Adipose tissue (tissue), 3 donors: ENCODE measurements at regions not wholly inside any gene's neighbourhood (a gene's known extent, or its start where the extent isn't known, plus 50 kb on each side); places are given as distances from the start of the nearest gene placed in this dataset.

Experiments
- H3K27ac ChIP-seq: one replicate; pipeline ENCODE4 v1.5.1; 2013; ENCODE audit warnings: low read depth, low read length
- WGBS, 3 donors: extraction: QIAGEN DNeasy Blood & Tissue Kit; methylation state at CpG; one replicate each; pipeline ENCODE4 v1.1.7; 2013; 5-methylcytosine and 5-hydroxymethylcytosine counted together
- donor health status: healthy with polysubstance abuse.
- donor health status: Bipolar disorder and iron deficiency.
- donor health status: healthy.

GRCh38 chr2:101566632-101567228 lies 91.8 kb upstream of the RFX8 start:
- H3K27ac ChIP-seq = no peak overlapping the region
- 34 to 88% (median 87%) methylated on average over 6 of the region's 6 CpGs for WGBS, 3 donors

- no peak overlapping the region for H3K27ac ChIP-seq
- WGBS, 3 donors = 93 to 97% (median 96%) methylated on average over 4 of the region's 4 CpGs
Observed at GRCh38 chr2:101563849-101564248, 88.9 kb upstream of the RFX8 start.

GRCh38 chr2:101560780-101561315 lies 85.9 kb upstream of the RFX8 start:
- H3K27ac ChIP-seq = no peak overlapping the region

GRCh38 chr2:101559551-101559950 lies 84.6 kb upstream of the RFX8 start:
- H3K27ac ChIP-seq = no peak overlapping the region
- WGBS, 3 donors = 61 to 86% (median 69%) methylated on average over 7 of the region's 7 CpGs

More at GRCh38 chr2:101560780-101561315, 85.9 kb upstream of the RFX8 start:
- 85 to 94% (median 89%) methylated on average over 6 of the region's 6 CpGs for WGBS, 3 donors

- H3K27ac ChIP-seq = no peak overlapping the region
- WGBS, 3 donors = 34 to 59% (median 46%) methylated on average over 9 of the region's 9 CpGs
Observed at GRCh38 chr2:101558740-101559525, 84.0 kb upstream of the RFX8 start.

GRCh38 chr2:101556033-101556459 lies 81.1 kb upstream of the RFX8 start:
- 76 to 83% (median 82%) methylated on average over 7 of the region's 7 CpGs for WGBS, 3 donors
- H3K27ac ChIP-seq = no peak overlapping the region

- WGBS, 3 donors = 44 to 77% (median 44%) methylated on average over 5 of the region's 5 CpGs
- no peak overlapping the region for H3K27ac ChIP-seq
Observed at GRCh38 chr2:101551336-101551888, 76.5 kb upstream of the RFX8 start.

- H3K27ac ChIP-seq = no peak overlapping the region
- 94% methylated on average over 3 of the region's 3 CpGs for WGBS, 3 donors
Observed at GRCh38 chr2:101550555-101550954, 75.6 kb upstream of the RFX8 start.

- 63 to 85% (median 70%) methylated on average over 1 of the region's 1 CpG for WGBS, 3 donors
- no peak overlapping the region for H3K27ac ChIP-seq
Observed at GRCh38 chr2:101549371-101549770, 74.5 kb upstream of the RFX8 start.

GRCh38 chr2:101546376-101547058 lies 71.6 kb upstream of the RFX8 start:
- H3K27ac ChIP-seq = no peak overlapping the region
- WGBS, 3 donors = 67 to 92% (median 72%) methylated on average over 2 of the region's 2 CpGs

- no peak overlapping the region for H3K27ac ChIP-seq
Observed at GRCh38 chr2:101545950-101546349, 71.0 kb upstream of the RFX8 start.

- WGBS, 3 donors = 56 to 70% (median 65%) methylated on average over 3 of the region's 3 CpGs
- H3K27ac ChIP-seq = no peak overlapping the region
Observed at GRCh38 chr2:101540518-101540917, 65.6 kb upstream of the RFX8 start.

- 71 to 89% (median 72%) methylated on average over 3 of the region's 3 CpGs for WGBS, 3 donors
- H3K27ac ChIP-seq = no peak overlapping the region
Observed at GRCh38 chr2:101538076-101538475, 63.2 kb upstream of the RFX8 start.

GRCh38 chr2:101534149-101534611 lies 59.3 kb upstream of the RFX8 start:
- WGBS, 3 donors = 34 to 71% (median 41%) methylated on average over 9 of the region's 9 CpGs
- peak overlapping the region; percentile 25 for H3K27ac ChIP-seq

GRCh38 chr2:101533561-101534148 lies 58.7 kb upstream of the RFX8 start:
- WGBS, 3 donors = 55 to 68% (median 56%) methylated on average over 10 of the region's 10 CpGs

GRCh38 chr2:101528501-101528900 lies 53.6 kb upstream of the RFX8 start:
- no peak overlapping the region for H3K27ac ChIP-seq
- WGBS, 3 donors = 94 to 97% (median 97%) methylated on average over 4 of the region's 4 CpGs

More at GRCh38 chr2:101533561-101534148, 58.7 kb upstream of the RFX8 start:
- H3K27ac ChIP-seq = peak overlapping the region; percentile 25

- 65 to 86% (median 66%) methylated on average over 6 of the region's 6 CpGs for WGBS, 3 donors
- no peak overlapping the region for H3K27ac ChIP-seq
Observed at GRCh38 chr2:101524806-101525430, 50.0 kb upstream of the RFX8 start.
